H1 (cell line): ENCODE measurements at regions not wholly inside any gene's neighbourhood (a gene's known extent, or its start where the extent isn't known, plus 50 kb on each side); places are given as distances from the start of the nearest gene placed in this dataset.

ENCODE experiments used
- CTCF ChIA-PET: fragments of 300-600 bp; sonication (Branson Sonifier 250); formaldehyde crosslinking; loops from one replicate; lab custom pipeline; 2021; ENCODE audit not compliant: partially characterized antibody; lab: Charles Lee
- POLR2A ChIA-PET: fragments of 300-600 bp; sonication (Branson Sonifier 250); formaldehyde crosslinking; loops from one replicate; lab custom pipeline; 2021; ENCODE audit warnings: inconsistent platforms; ENCODE audit not compliant: partially characterized antibody; lab: Charles Lee
- DNase-seq, 2 experiments: peaks; one replicate each; pipeline versions ENCODE4 v3.0.0 to v3.0.0-alpha.2; 2010 to 2022; ENCODE audit warnings: low spot score in 2 of 2, low read depth in 1 of 2, mixed read lengths in 1 of 2
- FAIRE-seq: peaks from 2 replicates; lab custom pipeline; 2011; peaks lifted over from hg19 to GRCh38; lab: Jason Lieb, UNC
- H2AFZ ChIP-seq: 2 replicates; pipeline ENCODE4 v1.8.1; 2012; ENCODE audit warnings: low read length, inconsistent platforms
- H2AK5ac ChIP-seq: 2 replicates; pipeline ENCODE4 v1.6.1; 2013; ENCODE audit warnings: low read depth, low read length
- H2BK120ac ChIP-seq: replicated peaks from 2 replicates; pipeline ENCODE3; 2013; ENCODE audit warnings: low read depth, low read length, inconsistent platforms
- H2BK12ac ChIP-seq: 2 replicates; pipeline ENCODE4 v1.6.1; 2013; ENCODE audit warnings: low read depth, low read length
- H2BK15ac ChIP-seq: 2 replicates; pipeline ENCODE4 v1.6.1; 2013; ENCODE audit warnings: low read length
- H2BK20ac ChIP-seq: 2 replicates; pipeline ENCODE4 v1.6.1; 2013; ENCODE audit warnings: low read length
- H2BK5ac ChIP-seq: 2 replicates; pipeline ENCODE4 v1.6.1; 2013; ENCODE audit warnings: low read depth, low read length
- H3K14ac ChIP-seq: 2 replicates; pipeline ENCODE4 v1.6.1; 2013; ENCODE audit warnings: inconsistent platforms; ENCODE audit not compliant: insufficient read length
- H3K18ac ChIP-seq: 2 replicates; pipeline ENCODE4 v1.6.1; 2013; ENCODE audit warnings: low read length; ENCODE audit errors: extremely low read depth
- H3K23ac ChIP-seq: 2 replicates; pipeline ENCODE4 v1.6.1; 2013; ENCODE audit warnings: inconsistent platforms; ENCODE audit not compliant: insufficient read length
- H3K23me2 ChIP-seq: 2 replicates; pipeline ENCODE4 v1.6.1; 2013; ENCODE audit warnings: low read depth, low read length
- H3K27ac ChIP-seq: 2 replicates; pipeline ENCODE4 v1.6.1; 2011; ENCODE audit warnings: low read depth, low read length, inconsistent platforms
- H3K27me3 ChIP-seq, 4 experiments: replicated peaks in 1 of 4; 1 replicate in 1 of 4; 2 replicates in 3 of 4; pipeline versions ENCODE4 v1.6.1 to v1.8.1; 2011 to 2013; ENCODE audit warnings: low read length in 3 of 4, mild to moderate bottlenecking in 3 of 4, inconsistent platforms in 2 of 4, mixed read lengths in 2 of 4, moderate library complexity in 1 of 4; ENCODE audit not compliant: control insufficient read depth in 3 of 4, insufficient read depth in 3 of 4; ENCODE audit errors: extremely low read depth in 1 of 4
- H3K36me3 ChIP-seq, 4 experiments: 2 replicates each; pipeline versions ENCODE4 v1.6.1 to v1.8.1; 2011 to 2013; ENCODE audit warnings: mild to moderate bottlenecking in 4 of 4, low read length in 3 of 4, moderate library complexity in 2 of 4, control low read depth in 1 of 4, inconsistent platforms in 1 of 4; ENCODE audit not compliant: insufficient read depth in 4 of 4, control insufficient read depth in 2 of 4
- H3K4ac ChIP-seq: replicated peaks from 2 replicates; pipeline ENCODE3; 2013; ENCODE audit warnings: low read length, low read depth, mixed read lengths, inconsistent platforms; ENCODE audit not compliant: insufficient read length
- H3K4me1 ChIP-seq, 4 experiments: replicated peaks in 1 of 4; 1 replicate in 1 of 4; 2 replicates in 3 of 4; pipeline versions ENCODE4 v1.6.1 to v1.8.1; 2011 to 2013; ENCODE audit warnings: low read length in 3 of 4, inconsistent platforms in 2 of 4, mixed read lengths in 1 of 4; ENCODE audit not compliant: insufficient read depth in 4 of 4, control insufficient read depth in 3 of 4
- H3K4me2 ChIP-seq, 2 experiments: 2 replicates each; pipeline versions ENCODE4 v1.6.1 to v1.8.1; 2011 to 2013; ENCODE audit warnings: low read depth in 2 of 2, low read length in 2 of 2, control low read depth in 1 of 2, inconsistent platforms in 1 of 2, mild to moderate bottlenecking in 1 of 2; ENCODE audit not compliant: insufficient read depth in 1 of 2
- H3K4me3 ChIP-seq, 4 experiments: fragments of 200-600, 300-600 bp in 1 of 4; sonication (generic), shearing (Covaris generic), sonication (Bioruptor Twin) in 1 of 4; 2 replicates each; pipeline versions ENCODE4 v1.5.1 to v1.8.1; 2011 to 2016; ENCODE audit warnings: low read length in 4 of 4, low read depth in 3 of 4, control low read depth in 2 of 4, inconsistent platforms in 2 of 4, mild to moderate bottlenecking in 2 of 4, mixed read lengths in 1 of 4, moderate library complexity in 1 of 4; ENCODE audit not compliant: insufficient read depth in 2 of 4; ENCODE audit errors: extremely low read depth in 1 of 4
- H3K56ac ChIP-seq: replicated peaks from 2 replicates; pipeline ENCODE3; 2013; ENCODE audit warnings: low read depth, mild to moderate bottlenecking, mixed read lengths, low read length, inconsistent platforms; ENCODE audit not compliant: insufficient read length
- H3K79me1 ChIP-seq: 2 replicates; pipeline ENCODE4 v1.6.1; 2013; ENCODE audit warnings: low read depth, low read length, control low read depth
- H3K79me2 ChIP-seq, 2 experiments: 2 replicates each; pipeline versions ENCODE4 v1.6.1 to v1.8.1; 2012 to 2013; ENCODE audit warnings: low read length in 2 of 2, mild to moderate bottlenecking in 2 of 2, inconsistent platforms in 1 of 2; ENCODE audit not compliant: insufficient read depth in 2 of 2, control insufficient read depth in 1 of 2
- H3K9ac ChIP-seq, 4 experiments: replicated peaks in 1 of 4; 1 replicate in 1 of 4; 2 replicates in 3 of 4; pipeline versions ENCODE4 v1.6.1 to v1.8.1; 2011 to 2013; ENCODE audit warnings: low read depth in 3 of 4, low read length in 3 of 4, control low read depth in 2 of 4, mild to moderate bottlenecking in 2 of 4, moderate library complexity in 2 of 4, inconsistent platforms in 1 of 4; ENCODE audit errors: extremely low read depth in 1 of 4
- H3K9me3 ChIP-seq, 2 experiments: 2 replicates each; pipeline versions ENCODE4 v1.6.1 to v1.8.1; 2012 to 2013; ENCODE audit warnings: mild to moderate bottlenecking in 2 of 2, moderate library complexity in 2 of 2, control low read depth in 1 of 2, inconsistent platforms in 1 of 2, low read depth in 1 of 2, low read length in 1 of 2, mixed read lengths in 1 of 2; ENCODE audit not compliant: insufficient read depth in 2 of 2
- H4K20me1 ChIP-seq, 2 experiments: replicated peaks in 1 of 2; 2 replicates each; pipeline versions ENCODE3 to v1.8.1; 2011 to 2013; ENCODE audit warnings: inconsistent platforms in 2 of 2, low read length in 2 of 2, mild to moderate bottlenecking in 1 of 2; ENCODE audit not compliant: insufficient read depth in 2 of 2, control insufficient read depth in 1 of 2
- H4K5ac ChIP-seq: 2 replicates; pipeline ENCODE4 v1.6.1; 2013; ENCODE audit warnings: low read length, low read depth, mixed read lengths, inconsistent platforms; ENCODE audit not compliant: insufficient read length
- H4K8ac ChIP-seq: 2 replicates; pipeline ENCODE4 v1.8.0; 2013; ENCODE audit warnings: mild to moderate bottlenecking, moderate library complexity, low read length, inconsistent platforms; ENCODE audit not compliant: insufficient read depth; ENCODE audit errors: extremely low read depth
- H4K91ac ChIP-seq: replicated peaks from 2 replicates; pipeline ENCODE3; 2013; ENCODE audit warnings: low read length, mixed read lengths, inconsistent platforms; ENCODE audit not compliant: insufficient read length
- CBX5 ChIP-seq: fragments of 300-800, 300-1000 bp; sonication (generic); IDR thresholded peaks from 2 replicates; pipeline ENCODE4 v1.7.1; 2016; ENCODE audit warnings: antibody characterized with exemption, low read length, low read depth
- CTBP2 ChIP-seq: IDR thresholded peaks from 2 replicates; pipeline ENCODE4 v1.7.0; 2011; ENCODE audit warnings: borderline replicate concordance, mild to moderate bottlenecking, moderate library complexity, mixed read lengths, low read length; ENCODE audit not compliant: insufficient read depth, insufficient read length
- EZH2 ChIP-seq: fragments of 200-600 bp; sonication (generic); IDR thresholded peaks from 2 replicates; pipeline ENCODE4 v1.7.1; 2012; ENCODE audit warnings: low read depth, mild to moderate bottlenecking, moderate library complexity, low read length, inconsistent platforms; ENCODE audit not compliant: severe bottlenecking
- GABPA ChIP-seq: IDR thresholded peaks from 2 replicates; pipeline ENCODE4 v1.6.1; 2011; ENCODE audit warnings: mild to moderate bottlenecking, low read length, moderate library complexity, borderline replicate concordance; ENCODE audit not compliant: insufficient read depth
- GTF2F1 ChIP-seq: IDR thresholded peaks from 2 replicates; pipeline ENCODE4 v1.6.1; 2012; ENCODE audit warnings: low read depth, low read length, improper control_type of control experiment, borderline replicate concordance
- JUND ChIP-seq: IDR thresholded peaks from 2 replicates; pipeline ENCODE4 v1.6.1; 2011; ENCODE audit warnings: mild to moderate bottlenecking, improper control_type of control experiment, low read length
- KDM4A ChIP-seq: IDR thresholded peaks from one replicate; pipeline ENCODE4 v1.7.1; 2012; ENCODE audit warnings: low read depth, mild to moderate bottlenecking, moderate library complexity, low read length, inconsistent platforms; ENCODE audit not compliant: severe bottlenecking
- KDM5A ChIP-seq: fragments of 200-600 bp; IDR thresholded peaks from 2 replicates; pipeline ENCODE4 v1.7.1; 2012; ENCODE audit warnings: mild to moderate bottlenecking, low read length, inconsistent platforms, mixed read lengths
- NRF1 ChIP-seq: IDR thresholded peaks from 2 replicates; pipeline ENCODE4 v1.6.1; 2011; ENCODE audit warnings: mild to moderate bottlenecking, low read depth, low read length, improper control_type of control experiment
- USF2 ChIP-seq: IDR thresholded peaks from 2 replicates; pipeline ENCODE4 v1.6.1; 2011; ENCODE audit warnings: low read length, improper control_type of control experiment
- WGBS, 2 experiments: shearing (Covaris generic) in 1 of 2; methylation state at CpG; one replicate each; pipeline versions ENCODE4 v1.1.6 to v1.1.7; 2013 to 2015; ENCODE audit warnings: low lambda C conversion rate in 2 of 2, mixed read lengths in 2 of 2, inconsistent platforms in 1 of 2, low coverage in 1 of 2, missing lambda C conversion rate in 1 of 2; ENCODE audit not compliant: insufficient replicate concordance in 2 of 2, insufficient coverage in 1 of 2, insufficient read length in 1 of 2; ENCODE audit errors: extremely low coverage in 1 of 2, missing lambda C conversion rate in 1 of 2; 5-methylcytosine and 5-hydroxymethylcytosine counted together
- TF ChIP-seq, protein P1 (sequence below): IDR thresholded peaks from 2 replicates; pipeline ENCODE4 v1.6.1; 2012; ENCODE audit warnings: inconsistent platforms

DNA sequence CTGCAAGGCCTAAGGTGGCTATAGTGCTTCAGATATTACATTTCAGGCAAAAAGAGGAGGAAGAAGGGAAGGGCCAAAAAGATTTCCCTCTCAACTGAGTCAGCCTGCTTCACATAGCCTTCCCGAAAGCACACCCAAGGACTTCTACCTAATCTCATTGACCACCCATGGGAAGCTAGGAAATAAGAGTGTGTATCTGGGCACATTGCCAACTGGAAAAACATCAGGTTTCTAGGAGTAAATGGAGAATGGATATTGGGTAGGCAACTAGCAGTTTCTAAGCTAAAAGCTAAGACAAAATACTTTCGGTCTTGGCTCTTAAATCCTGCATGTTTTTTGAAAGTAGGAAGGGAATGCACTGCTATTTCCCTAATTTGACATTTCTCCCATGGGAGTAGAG, 221.7 kb upstream of the GRIP1 start:
- Histone ChIP-seq H3K4me3 (no peak overlapping the region), H2AK5ac (no peak overlapping the region), H2BK5ac (no peak overlapping the region), H3K14ac (no peak overlapping the region), H3K79me2 (no peaks in the 10 kb centered on the region), H2BK20ac (no peak overlapping the region), H3K79me1 (no peaks in the 10 kb centered on the region), H3K9me3 (no peaks in the 10 kb centered on the region), H4K91ac (no peak overlapping the region), H4K5ac (no peak overlapping the region), H2AFZ (no peak overlapping the region), H3K18ac (no peak overlapping the region), H3K4ac (no peak overlapping the region), H4K20me1 (no peaks in the 10 kb centered on the region), H2BK12ac (no peak overlapping the region), H2BK120ac (no peak overlapping the region), H3K23me2 (no peaks in the 10 kb centered on the region), H3K36me3 (no peaks in the 10 kb centered on the region), H2BK15ac (no peak overlapping the region), H4K8ac (no peak overlapping the region), H3K4me1 (peaks cover 0 to 11% (median 3%) of the 10 kb centered on the region in 4 experiments; a peak in 2 of 7 replicates), H3K27ac (no peak overlapping the region), H3K9ac (no peak overlapping the region), H3K56ac (no peak overlapping the region), H3K23ac (peak overlapping the region; percentile 62), H3K27me3 (no peaks in the 10 kb centered on the region), H3K4me2 (no peak overlapping the region)
- FAIRE-seq (no peak), DNase-seq (no peak)
- WGBS, 2 experiments: 97% methylated on average over 2 of the region's 2 CpGs; no CpG with 5 or more reads in 1 of the 2 experiments
- CTCF ChIA-PET: interaction anchor here (0.8 kb wide), 1 partner anchor 118 kb away, joined by 3 read pairs; no protein-coding TSS in a partner anchor
- POLR2A ChIA-PET: no interaction called here
- TF ChIP-seq KDM4A (no peak), CTBP2 (no peak), KDM5A (no peak), GTF2F1 (no peak), JUND (no peak), CBX5 (no peak), USF2 (no peak), EZH2 (no peak), GABPA (no peak), NRF1 (no peak)
- TF ChIP-seq, protein P1, sequence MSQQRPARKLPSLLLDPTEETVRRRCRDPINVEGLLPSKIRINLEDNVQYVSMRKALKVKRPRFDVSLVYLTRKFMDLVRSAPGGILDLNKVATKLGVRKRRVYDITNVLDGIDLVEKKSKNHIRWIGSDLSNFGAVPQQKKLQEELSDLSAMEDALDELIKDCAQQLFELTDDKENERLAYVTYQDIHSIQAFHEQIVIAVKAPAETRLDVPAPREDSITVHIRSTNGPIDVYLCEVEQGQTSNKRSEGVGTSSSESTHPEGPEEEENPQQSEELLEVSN: no peak
